DMS53 (cell line): ENCODE measurements at regions not wholly inside any gene's neighbourhood (a gene's known extent, or its start where the extent isn't known, plus 50 kb on each side); places are given as distances from the start of the nearest gene placed in this dataset.

Experiments used
- DNase-seq: peaks from one replicate; lab custom pipeline; 2025; lab: John Stamatoyannopoulos, UW

GRCh38 chr11:32317643-32318042 lies 117.7 kb downstream of the WT1 start:
- no peak for DNase-seq

GRCh38 chr11:32318071-32319055 lies 117.0 kb downstream of the WT1 start:
- no peak for DNase-seq

DNA sequence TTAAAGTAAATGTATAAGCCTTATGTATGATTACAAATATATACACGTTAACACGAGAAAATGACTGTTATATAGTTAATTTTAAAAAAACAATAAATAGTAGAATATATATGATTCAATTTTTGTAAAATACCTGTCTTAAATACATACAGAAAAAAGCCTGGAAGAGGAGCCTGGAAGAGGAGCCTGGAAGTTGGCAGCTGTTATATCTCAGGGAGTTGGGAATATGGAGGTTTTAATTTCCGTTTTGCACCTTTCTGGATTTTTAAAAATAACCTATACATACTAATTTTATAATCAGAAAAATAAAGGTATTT lies 111.6 kb downstream of the WT1 start:
- DNase-seq, result no peak

DNA sequence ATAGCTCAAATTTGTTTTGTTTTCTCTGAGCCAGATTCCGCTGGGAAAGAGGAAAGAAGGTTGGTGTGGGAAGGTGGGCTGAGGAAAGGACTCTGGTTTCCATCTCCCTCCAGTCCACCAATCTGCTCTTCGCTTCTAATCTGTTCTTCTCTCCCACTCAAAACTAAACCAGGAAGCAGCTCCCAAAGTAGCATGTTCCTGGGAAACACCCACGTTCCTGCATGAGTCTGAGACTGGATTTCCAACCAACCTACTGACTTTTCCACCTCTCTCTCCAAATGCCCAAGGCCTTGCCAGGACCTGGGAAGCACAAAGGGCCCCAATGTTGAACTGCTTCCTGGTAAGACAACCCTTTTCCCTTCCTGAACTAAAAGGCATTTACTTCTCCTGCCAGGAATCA lies 110.2 kb downstream of the WT1 start:
- no peak for DNase-seq

GRCh38 chr11:32325725-32326124 lies 109.6 kb downstream of the WT1 start:
- no peak for DNase-seq

GRCh38 chr11:32326522-32326921 lies 108.8 kb downstream of the WT1 start:
- no peak for DNase-seq

DNA sequence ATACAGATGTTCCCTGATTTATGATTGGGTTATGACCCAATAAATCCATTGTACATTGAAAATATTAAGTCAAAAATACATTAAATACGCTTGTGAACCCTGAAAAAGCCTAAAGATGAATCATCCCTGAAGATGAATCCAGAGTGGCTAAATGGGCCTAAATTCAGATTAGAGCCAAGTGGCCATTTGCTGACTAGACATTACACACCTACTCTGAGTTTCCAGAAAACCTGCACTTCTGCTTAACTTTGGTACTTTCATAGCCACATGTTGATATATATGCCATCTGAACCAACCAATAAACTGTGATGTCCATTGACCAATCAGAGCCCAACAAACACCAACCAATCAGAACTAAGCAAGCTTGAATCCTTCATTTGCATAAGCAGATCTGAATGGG lies 106.9 kb downstream of the WT1 start:
- DNase-seq, result no peak

- DNase-seq, result no peak
Observed at GRCh38 chr11:32331098-32331497, 104.2 kb downstream of the WT1 start.

- DNase-seq, result no peak
Observed at GRCh38 chr11:32331792-32332191, 103.5 kb downstream of the WT1 start.

DNA sequence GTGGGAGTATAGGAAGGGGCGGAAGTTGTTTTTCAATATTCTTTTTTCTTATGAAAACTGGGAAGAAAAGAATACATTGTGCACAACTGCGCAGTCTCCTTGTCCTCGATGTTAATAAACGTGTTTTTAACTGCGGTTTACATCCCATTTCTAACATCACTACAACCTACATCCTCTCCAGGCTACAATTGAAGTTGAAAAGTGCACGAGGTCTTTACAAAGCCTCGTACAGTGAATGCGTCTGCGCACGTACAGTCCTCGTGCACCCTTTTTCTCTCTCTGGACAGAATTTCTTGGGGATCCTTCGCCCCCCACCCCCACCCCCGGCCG lies 102.4 kb downstream of the WT1 start:
- DNase-seq, result no peak

- peak; percentile 67 for DNase-seq
Observed at GRCh38 chr11:32333320-32333991, 101.9 kb downstream of the WT1 start.

GRCh38 chr11:32334822-32335221 lies 100.5 kb downstream of the WT1 start:
- peak; percentile 41 for DNase-seq
